Spinal cord (tissue), 9 donors: ENCODE measurements at regions not wholly inside any gene's neighbourhood (a gene's known extent, or its start where the extent isn't known, plus 50 kb on each side); places are given as distances from the start of the nearest gene placed in this dataset.
A peak's percentile ranks its signal among the peaks of the same experiment; 100 is the strongest.

Experiments used
- DNase-seq, 6 donors: peaks; one replicate each; pipeline versions ENCODE4 v3.0.0 to v3.0.0-alpha.2; 2013 to 2015; ENCODE audit warnings: low spot score in 6 of 6, low read depth in 4 of 6
- H3K27ac ChIP-seq: one replicate; pipeline ENCODE4 v1.5.1; 2013; ENCODE audit warnings: low read depth, low read length, control low read depth
- H3K27me3 ChIP-seq: one replicate; pipeline ENCODE4 v1.6.1; 2013; ENCODE audit warnings: low read length; ENCODE audit not compliant: control insufficient read depth, insufficient read depth
- H3K36me3 ChIP-seq: one replicate; pipeline ENCODE4 v1.6.1; 2013; ENCODE audit warnings: low read length; ENCODE audit not compliant: control insufficient read depth, insufficient read depth
- H3K4me1 ChIP-seq: one replicate; pipeline ENCODE4 v1.6.1; 2013; ENCODE audit warnings: low read length; ENCODE audit not compliant: control insufficient read depth, insufficient read depth
- H3K4me3 ChIP-seq: one replicate; pipeline ENCODE4 v1.5.1; 2013; ENCODE audit warnings: low read depth, low read length, control low read depth
- H3K9me3 ChIP-seq: one replicate; pipeline ENCODE4 v1.6.1; 2013; ENCODE audit warnings: low read length; ENCODE audit not compliant: control insufficient read depth, insufficient read depth
- WGBS: methylation state at CpG from one replicate; pipeline ENCODE4 v1.1.5; 2013; ENCODE audit warnings: missing lambda C conversion rate; ENCODE audit not compliant: insufficient coverage; 5-methylcytosine and 5-hydroxymethylcytosine counted together
- donor health status: healthy.

GRCh38 chr14:71319666-71320065 lies 412.4 kb downstream of the PCNX1 start:
- peak in 1 of 6 donors; percentile 9 for DNase-seq

GRCh38 chr14:71320107-71320733 lies 413.0 kb downstream of the PCNX1 start, which contains the start of gene SIPA1L1:
Gene SIPA1L1 (plus strand): TSS chr14:71320476.
- H3K4me3 ChIP-seq, result peak within 1 kb of the TSS; percentile 86
- no peaks in the 10 kb centered on the region for H3K27me3 ChIP-seq
- peak; percentile 89 to 100 (median 96) for DNase-seq
- H3K27ac ChIP-seq, result peak within 1 kb of the TSS; percentile 95
- H3K4me1 ChIP-seq, result peaks cover 6% of the 10 kb centered on the region
- WGBS, result under 1% methylated on average over 43 of the region's 52 CpGs
- H3K9me3 ChIP-seq, result no peaks in the 10 kb centered on the region
- no peaks in the 10 kb centered on the region for H3K36me3 ChIP-seq

More at GRCh38 chr14:71319666-71320065, 412.4 kb downstream of the PCNX1 start:
- Histone ChIP-seq H3K4me1 (peaks cover 6% of the 10 kb centered on the region), H3K4me3 (peak overlapping the region; percentile 86), H3K9me3 (no peaks in the 10 kb centered on the region), H3K36me3 (no peaks in the 10 kb centered on the region), H3K27me3 (no peaks in the 10 kb centered on the region), H3K27ac (peak overlapping the region; percentile 95)
- WGBS, result 6% methylated on average over 4 of the region's 5 CpGs

- H3K4me3 ChIP-seq, result peak overlapping the region; percentile 86
- H3K9me3 ChIP-seq, result no peaks in the 10 kb centered on the region
- peak in 4 of 6 donors; percentile 38 to 88 (median 58) for DNase-seq
- H3K27me3 ChIP-seq, result no peaks in the 10 kb centered on the region
- WGBS, result under 1% methylated on average over 95 of the region's 96 CpGs
- H3K27ac ChIP-seq, result peak overlapping the region; percentile 95
- H3K4me1 ChIP-seq, result peaks cover 6% of the 10 kb centered on the region
- H3K36me3 ChIP-seq, result no peaks in the 10 kb centered on the region
These were observed 413.7 kb downstream of the PCNX1 start for GRCh38 chr14:71320734-71321573.

- H3K9me3 ChIP-seq, result no peaks in the 10 kb centered on the region
- no peaks in the 10 kb centered on the region for H3K27me3 ChIP-seq
- H3K4me1 ChIP-seq, result peaks cover 6% of the 10 kb centered on the region
- H3K36me3 ChIP-seq, result no peaks in the 10 kb centered on the region
- peak overlapping the region; percentile 86 for H3K4me3 ChIP-seq
- peak in 4 of 6 donors; percentile 17 to 68 (median 48) for DNase-seq
- H3K27ac ChIP-seq, result peak overlapping the region; percentile 84
- WGBS, result 3% methylated on average over 11 of the region's 25 CpGs
These were observed 414.5 kb downstream of the PCNX1 start for GRCh38 chr14:71321574-71322315.

- Histone ChIP-seq H3K9me3 (no peaks in the 10 kb centered on the region), H3K27ac (no peak overlapping the region), H3K36me3 (no peaks in the 10 kb centered on the region), H3K4me3 (peak overlapping the region; percentile 86), H3K4me1 (peaks cover 6% of the 10 kb centered on the region), H3K27me3 (no peaks in the 10 kb centered on the region)
- peak in 4 of 6 donors; percentile 31 to 81 (median 45) for DNase-seq
- WGBS, result 50% methylated on average over 2 of the region's 2 CpGs
These were observed 415.5 kb downstream of the PCNX1 start for GRCh38 chr14:71322655-71323250.

GRCh38 chr14:71324767-71325272 lies 417.6 kb downstream of the PCNX1 start:
- Histone ChIP-seq H3K36me3 (no peaks in the 10 kb centered on the region), H3K4me3 (no peak overlapping the region), H3K9me3 (no peaks in the 10 kb centered on the region), H3K27ac (no peak overlapping the region), H3K27me3 (no peaks in the 10 kb centered on the region), H3K4me1 (peaks cover 4% of the 10 kb centered on the region)
- 46% methylated on average over 3 of the region's 6 CpGs for WGBS
- DNase-seq, result no peak

GRCh38 chr14:71327691-71328090 lies 420.4 kb downstream of the PCNX1 start:
- Histone ChIP-seq H3K4me1 (no peaks in the 10 kb centered on the region), H3K27me3 (no peaks in the 10 kb centered on the region), H3K9me3 (no peaks in the 10 kb centered on the region), H3K36me3 (no peaks in the 10 kb centered on the region), H3K4me3 (no peak overlapping the region), H3K27ac (no peak overlapping the region)
- 91% methylated on average over 1 of the region's 1 CpG for WGBS
- no peak for DNase-seq

- H3K36me3 ChIP-seq, result no peaks in the 10 kb centered on the region
- no peak overlapping the region for H3K27ac ChIP-seq
- no peaks in the 10 kb centered on the region for H3K4me1 ChIP-seq
- no peaks in the 10 kb centered on the region for H3K27me3 ChIP-seq
- H3K9me3 ChIP-seq, result no peaks in the 10 kb centered on the region
- no peak overlapping the region for H3K4me3 ChIP-seq
- DNase-seq, result no peak
These were observed 420.9 kb downstream of the PCNX1 start for GRCh38 chr14:71328183-71328582.

- no peaks in the 10 kb centered on the region for H3K4me1 ChIP-seq
- H3K27ac ChIP-seq, result no peak overlapping the region
- no peak for DNase-seq
- H3K4me3 ChIP-seq, result no peak overlapping the region
- WGBS, result no CpG with 5 or more reads among the region's 5 CpGs
- no peaks in the 10 kb centered on the region for H3K9me3 ChIP-seq
- H3K36me3 ChIP-seq, result no peaks in the 10 kb centered on the region
- H3K27me3 ChIP-seq, result no peaks in the 10 kb centered on the region
These were observed 421.7 kb downstream of the PCNX1 start for GRCh38 chr14:71328954-71329353.
